Kidney epithelial cell (primary cell): ENCODE measurements at regions not wholly inside any gene's neighbourhood (a gene's known extent, or its start where the extent isn't known, plus 50 kb on each side); places are given as distances from the start of the nearest gene placed in this dataset.
"Not testable (repeated sequence)": the region's sequence is repeated elsewhere in the genome, so short reads cannot be mapped to it uniquely, and the experiment has no call there.

ENCODE experiments used
- DNase-seq: peaks from one replicate; pipeline ENCODE4 v3.0.0-alpha.2; 2010; ENCODE audit warnings: low read depth
- H3K27me3 ChIP-seq: 2 replicates; pipeline ENCODE4 v1.6.0; 2011; ENCODE audit warnings: low read length; ENCODE audit not compliant: control insufficient read depth, insufficient read depth
- H3K36me3 ChIP-seq: 2 replicates; pipeline ENCODE4 v1.5.1; 2011; ENCODE audit warnings: low read length; ENCODE audit not compliant: control insufficient read depth, insufficient read depth
- H3K4me3 ChIP-seq: 2 replicates; pipeline ENCODE4 v1.5.1; 2011; ENCODE audit warnings: low read depth, mild to moderate bottlenecking, control low read depth, low read length
- TF ChIP-seq, protein P1 (sequence below): IDR thresholded peaks from 2 replicates; pipeline ENCODE4 v1.5.1; 2011; ENCODE audit warnings: mild to moderate bottlenecking, moderate library complexity, low read length, control low read depth, inconsistent platforms; ENCODE audit not compliant: insufficient read depth, poor library complexity, severe bottlenecking

DNA sequence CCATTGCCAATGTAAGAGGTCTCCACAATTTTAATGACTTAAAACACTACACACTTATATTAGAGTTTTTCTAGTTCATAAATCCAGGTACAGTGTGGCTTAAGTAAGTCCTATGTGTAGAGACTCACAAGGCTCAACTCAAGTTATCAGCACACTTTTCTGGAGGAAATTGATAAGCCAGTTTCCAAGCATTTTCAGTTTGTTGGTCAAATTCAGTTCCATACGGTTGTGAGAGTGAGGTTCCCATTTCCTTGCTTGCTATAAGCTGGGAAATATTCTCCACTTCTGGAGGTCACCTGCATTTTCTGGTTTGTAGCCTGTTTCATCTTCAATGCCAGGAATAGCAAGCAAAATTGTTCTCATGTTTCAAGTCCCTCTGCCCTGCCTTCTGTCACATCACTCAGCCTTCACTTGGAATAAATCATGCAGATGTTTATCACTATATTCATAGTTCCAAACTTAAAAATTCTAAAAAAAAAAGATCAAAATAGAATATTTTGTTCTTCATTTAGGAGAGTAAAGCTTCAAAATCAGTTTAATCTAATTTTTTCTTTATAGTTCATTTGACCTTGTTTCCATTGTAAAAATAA, 1137.5 kb upstream of the INTU start:
- DNase-seq: no peak
- no peaks in the 10 kb centered on the region for H3K27me3 ChIP-seq
- TF ChIP-seq, protein P1, sequence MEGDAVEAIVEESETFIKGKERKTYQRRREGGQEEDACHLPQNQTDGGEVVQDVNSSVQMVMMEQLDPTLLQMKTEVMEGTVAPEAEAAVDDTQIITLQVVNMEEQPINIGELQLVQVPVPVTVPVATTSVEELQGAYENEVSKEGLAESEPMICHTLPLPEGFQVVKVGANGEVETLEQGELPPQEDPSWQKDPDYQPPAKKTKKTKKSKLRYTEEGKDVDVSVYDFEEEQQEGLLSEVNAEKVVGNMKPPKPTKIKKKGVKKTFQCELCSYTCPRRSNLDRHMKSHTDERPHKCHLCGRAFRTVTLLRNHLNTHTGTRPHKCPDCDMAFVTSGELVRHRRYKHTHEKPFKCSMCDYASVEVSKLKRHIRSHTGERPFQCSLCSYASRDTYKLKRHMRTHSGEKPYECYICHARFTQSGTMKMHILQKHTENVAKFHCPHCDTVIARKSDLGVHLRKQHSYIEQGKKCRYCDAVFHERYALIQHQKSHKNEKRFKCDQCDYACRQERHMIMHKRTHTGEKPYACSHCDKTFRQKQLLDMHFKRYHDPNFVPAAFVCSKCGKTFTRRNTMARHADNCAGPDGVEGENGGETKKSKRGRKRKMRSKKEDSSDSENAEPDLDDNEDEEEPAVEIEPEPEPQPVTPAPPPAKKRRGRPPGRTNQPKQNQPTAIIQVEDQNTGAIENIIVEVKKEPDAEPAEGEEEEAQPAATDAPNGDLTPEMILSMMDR: no peak
- no peak overlapping the region for H3K4me3 ChIP-seq
- H3K36me3 ChIP-seq: no peaks in the 10 kb centered on the region

DNA sequence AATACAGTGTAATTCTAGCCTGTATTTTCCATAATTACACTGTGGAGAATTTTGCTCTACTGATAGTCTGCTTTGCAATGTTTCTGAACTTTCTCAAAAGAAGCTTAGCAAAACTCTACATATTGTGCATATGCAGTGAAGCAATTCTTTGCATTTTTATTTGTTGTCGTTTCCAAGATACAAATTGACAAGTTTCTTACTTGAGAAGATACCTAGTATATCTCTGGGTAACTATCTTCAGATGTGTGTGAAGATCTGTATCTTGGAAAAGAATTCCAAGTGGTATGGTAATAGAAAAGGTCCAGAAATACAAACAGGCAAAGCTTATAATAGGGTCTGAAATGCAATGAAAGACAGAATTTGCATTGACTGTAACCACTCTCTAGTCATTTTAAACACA, 1119.8 kb upstream of the INTU start:
- no peak overlapping the region for H3K4me3 ChIP-seq
- TF ChIP-seq, protein P1: no peak
- no peaks in the 10 kb centered on the region for H3K36me3 ChIP-seq
- DNase-seq: no peak
- no peaks in the 10 kb centered on the region for H3K27me3 ChIP-seq

DNA sequence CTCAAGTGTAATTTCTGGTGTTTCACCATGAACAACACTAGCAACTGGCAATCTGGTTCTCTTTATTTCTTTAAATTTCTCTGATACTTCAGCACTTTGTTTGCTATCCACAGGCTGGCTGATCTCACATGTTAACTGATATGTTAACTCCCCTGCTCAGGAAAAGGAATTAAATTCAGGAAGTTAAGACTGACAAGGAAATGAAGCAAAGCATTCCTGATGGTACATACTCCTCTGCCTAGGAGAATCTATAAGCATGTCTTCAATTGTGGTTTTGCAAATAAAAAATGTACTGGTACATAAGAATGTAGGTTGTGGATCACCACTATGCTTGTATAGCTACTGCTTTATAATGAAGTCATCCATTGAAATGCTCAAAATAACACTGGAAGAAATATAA, 1119.2 kb upstream of the INTU start:
- no peak overlapping the region for H3K4me3 ChIP-seq
- no peaks in the 10 kb centered on the region for H3K36me3 ChIP-seq
- TF ChIP-seq, protein P1: no peak
- H3K27me3 ChIP-seq: no peaks in the 10 kb centered on the region
- DNase-seq: no peak

DNA sequence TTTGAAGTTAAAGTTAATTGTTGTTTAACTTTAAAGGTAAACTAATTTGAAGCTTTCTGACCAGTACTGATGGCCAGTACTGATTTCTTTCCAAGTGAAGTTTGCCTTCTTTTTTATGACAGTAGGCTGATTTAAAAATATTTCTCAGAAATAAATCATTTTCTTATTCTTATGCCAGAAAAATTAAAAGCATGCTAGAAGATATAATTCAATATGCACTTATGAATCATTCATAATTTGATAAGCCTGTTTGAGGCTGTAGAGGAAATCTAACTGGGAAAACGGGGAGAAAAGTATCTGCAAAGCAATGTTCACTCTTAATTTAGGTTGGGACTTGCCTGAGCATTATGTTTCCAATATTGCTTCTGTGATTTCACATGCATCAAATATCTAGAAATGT, 1112.0 kb upstream of the INTU start:
- no peak overlapping the region for H3K4me3 ChIP-seq
- no peaks in the 10 kb centered on the region for H3K27me3 ChIP-seq
- TF ChIP-seq, protein P1: no peak
- no peaks in the 10 kb centered on the region for H3K36me3 ChIP-seq
- DNase-seq: no peak

DNA sequence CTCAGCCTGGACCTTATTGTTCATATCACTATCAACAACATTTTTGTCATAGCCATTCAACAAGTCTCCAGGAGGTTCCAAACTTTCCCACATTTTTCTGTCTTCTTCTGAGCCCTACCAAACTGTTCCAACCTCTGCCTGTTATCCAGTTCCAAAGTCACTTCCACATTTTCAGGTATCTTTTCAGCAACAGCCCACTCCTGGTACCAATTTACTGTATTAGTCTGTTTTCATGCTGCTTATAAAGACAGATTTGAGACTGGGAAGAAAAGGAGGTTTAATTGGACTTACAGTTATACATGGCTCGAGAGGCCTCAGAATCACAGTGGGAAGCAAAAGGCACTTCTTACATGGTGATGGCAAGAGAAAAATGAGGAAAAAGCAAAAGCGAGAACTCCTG, 1107.4 kb upstream of the INTU start:
- H3K27me3 ChIP-seq, H3K36me3 ChIP-seq, DNase-seq, H3K4me3 ChIP-seq: not testable (repeated sequence)

DNA sequence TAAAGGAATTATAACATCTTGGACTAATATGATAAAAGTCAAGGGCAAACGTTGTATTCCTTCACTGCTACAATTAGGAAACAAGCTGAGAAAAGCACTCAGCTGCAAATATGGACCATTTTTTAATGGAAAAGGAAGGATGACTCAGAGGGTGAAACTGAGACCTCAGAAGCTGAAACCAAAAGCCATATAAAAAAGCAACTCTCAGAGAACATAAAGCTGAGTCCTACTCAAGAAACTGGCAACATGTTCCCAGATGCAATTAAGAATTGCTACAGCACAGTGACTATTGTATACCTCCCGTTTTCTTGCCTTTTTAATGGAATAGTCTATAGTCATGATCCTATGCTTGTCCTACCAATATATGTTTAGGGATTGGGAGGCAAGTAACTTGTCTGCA, 1106.4 kb upstream of the INTU start:
- DNase-seq: no peak

More for the DNA sequence above, 1106.4 kb upstream of the INTU start:
- TF ChIP-seq, protein P1: no peak
- Histone ChIP-seq H3K36me3 (no peaks in the 10 kb centered on the region), H3K4me3 (no peak overlapping the region), H3K27me3 (no peaks in the 10 kb centered on the region)
